MM.1S (cell line): ENCODE measurements at regions not wholly inside any gene's neighbourhood (a gene's known extent, or its start where the extent isn't known, plus 50 kb on each side); places are given as distances from the start of the nearest gene placed in this dataset.
"Not testable (repeated sequence)": the region's sequence is repeated elsewhere in the genome, so short reads cannot be mapped to it uniquely, and the experiment has no call there.

Experiments
- EZH2 ChIP-seq: fragments of 300-600 bp; sonication (generic); optimal IDR thresholded peaks from 2 replicates; pipeline ENCODE3; 2017; ENCODE audit warnings: low read depth, mild to moderate bottlenecking, antibody characterized with exemption, low read length, mixed read lengths
- TF ChIP-seq, protein P1 (sequence below): fragments of 300-600 bp; sonication (generic); IDR thresholded peaks from 2 replicates; pipeline ENCODE4 v1.5.1; 2016; ENCODE audit warnings: antibody characterized with exemption, low read length, mixed read lengths

DNA sequence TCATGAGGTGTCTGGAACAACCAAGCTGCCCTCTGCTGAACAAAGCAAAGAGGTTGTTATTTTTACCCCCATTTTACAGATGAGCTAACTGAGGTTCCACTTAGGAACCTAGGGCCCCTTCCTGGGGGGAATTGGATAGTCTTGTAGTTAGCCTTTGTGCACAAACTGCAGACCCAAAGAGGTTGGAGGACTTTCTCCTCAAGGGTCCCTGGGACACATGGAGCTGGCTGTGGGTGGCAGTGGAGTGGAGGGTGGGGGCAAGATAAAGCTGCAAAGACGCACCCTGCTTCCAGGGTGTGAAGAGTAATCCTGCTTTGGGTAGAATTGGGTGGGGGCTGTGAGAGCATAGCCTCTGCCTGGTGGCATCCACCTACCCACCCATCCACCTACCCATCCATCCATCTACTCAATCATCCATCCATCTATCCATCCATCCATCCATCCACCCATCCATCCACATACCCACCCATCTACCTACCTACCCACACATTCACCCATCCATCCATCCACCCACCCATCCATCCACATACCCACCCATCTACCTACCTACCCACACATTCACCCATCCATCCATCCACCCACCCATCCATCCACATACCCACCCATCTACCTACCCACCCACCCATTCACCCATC lies 73.7 kb downstream of the KCTD15 start:
- TF ChIP-seq, protein P1, sequence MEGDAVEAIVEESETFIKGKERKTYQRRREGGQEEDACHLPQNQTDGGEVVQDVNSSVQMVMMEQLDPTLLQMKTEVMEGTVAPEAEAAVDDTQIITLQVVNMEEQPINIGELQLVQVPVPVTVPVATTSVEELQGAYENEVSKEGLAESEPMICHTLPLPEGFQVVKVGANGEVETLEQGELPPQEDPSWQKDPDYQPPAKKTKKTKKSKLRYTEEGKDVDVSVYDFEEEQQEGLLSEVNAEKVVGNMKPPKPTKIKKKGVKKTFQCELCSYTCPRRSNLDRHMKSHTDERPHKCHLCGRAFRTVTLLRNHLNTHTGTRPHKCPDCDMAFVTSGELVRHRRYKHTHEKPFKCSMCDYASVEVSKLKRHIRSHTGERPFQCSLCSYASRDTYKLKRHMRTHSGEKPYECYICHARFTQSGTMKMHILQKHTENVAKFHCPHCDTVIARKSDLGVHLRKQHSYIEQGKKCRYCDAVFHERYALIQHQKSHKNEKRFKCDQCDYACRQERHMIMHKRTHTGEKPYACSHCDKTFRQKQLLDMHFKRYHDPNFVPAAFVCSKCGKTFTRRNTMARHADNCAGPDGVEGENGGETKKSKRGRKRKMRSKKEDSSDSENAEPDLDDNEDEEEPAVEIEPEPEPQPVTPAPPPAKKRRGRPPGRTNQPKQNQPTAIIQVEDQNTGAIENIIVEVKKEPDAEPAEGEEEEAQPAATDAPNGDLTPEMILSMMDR = not testable (repeated sequence)
- not testable (repeated sequence) for TF ChIP-seq EZH2
